Mesenchymal stem cell (in vitro differentiated cells and primary cell): ENCODE measurements at regions not wholly inside any gene's neighbourhood (a gene's known extent, or its start where the extent isn't known, plus 50 kb on each side); places are given as distances from the start of the nearest gene placed in this dataset.
A peak's percentile ranks its signal among the peaks of the same experiment; 100 is the strongest.

Source experiments
- DNase-seq: peaks from one replicate; pipeline ENCODE4 v3.0.0-alpha.2; 2013
- H2AFZ ChIP-seq: one replicate; pipeline ENCODE4 v1.6.1; 2013; ENCODE audit warnings: low read depth, mild to moderate bottlenecking, control low read depth, inconsistent platforms, low read length, moderate library complexity
- H2AK5ac ChIP-seq: 2 replicates; pipeline ENCODE4 v1.6.1; 2013; ENCODE audit warnings: low read length, moderate library complexity, mild to moderate bottlenecking, inconsistent platforms; ENCODE audit not compliant: severe bottlenecking
- H2BK120ac ChIP-seq: one replicate; pipeline ENCODE4 v1.6.1; 2013; ENCODE audit warnings: low read depth, mild to moderate bottlenecking, inconsistent platforms, low read length, moderate library complexity
- H2BK12ac ChIP-seq, 2 experiments: one replicate each; pipeline ENCODE4 v1.6.1; 2013; ENCODE audit warnings: inconsistent platforms in 2 of 2, low read length in 2 of 2, mild to moderate bottlenecking in 2 of 2, moderate library complexity in 2 of 2, control low read depth in 1 of 2
- H2BK15ac ChIP-seq: one replicate; pipeline ENCODE4 v1.6.1; 2013; ENCODE audit warnings: mild to moderate bottlenecking, low read depth, inconsistent platforms; ENCODE audit not compliant: poor library complexity, severe bottlenecking
- H2BK5ac ChIP-seq: 2 replicates; pipeline ENCODE4 v1.6.1; 2013; ENCODE audit warnings: low read depth, mild to moderate bottlenecking, low read length, control low read depth, inconsistent platforms; ENCODE audit not compliant: poor library complexity, severe bottlenecking
- H3K14ac ChIP-seq, 2 experiments: one replicate each; pipeline ENCODE4 v1.6.1; 2013; ENCODE audit warnings: inconsistent platforms in 2 of 2, low read length in 2 of 2, control low read depth in 1 of 2, mild to moderate bottlenecking in 1 of 2, moderate library complexity in 1 of 2
- H3K18ac ChIP-seq, 2 experiments: one replicate each; pipeline ENCODE4 v1.6.1; 2013; ENCODE audit warnings: inconsistent platforms in 2 of 2, low read length in 2 of 2, control low read depth in 1 of 2, low read depth in 1 of 2, mild to moderate bottlenecking in 1 of 2
- H3K23ac ChIP-seq, 2 experiments: one replicate each; pipeline ENCODE4 v1.6.1; 2013; ENCODE audit warnings: inconsistent platforms in 2 of 2, low read length in 2 of 2, mild to moderate bottlenecking in 2 of 2, moderate library complexity in 2 of 2, control low read depth in 1 of 2
- H3K27ac ChIP-seq: 2 replicates; pipeline ENCODE4 v1.5.1; 2013; ENCODE audit warnings: mild to moderate bottlenecking, moderate library complexity, low read length, control low read depth, inconsistent platforms; ENCODE audit not compliant: poor library complexity, severe bottlenecking
- H3K27me3 ChIP-seq, 2 experiments: 2 replicates each; pipeline versions ENCODE4 v1.6.1 to v1.7.0; 2013; ENCODE audit warnings: low read length in 2 of 2, mild to moderate bottlenecking in 2 of 2, moderate library complexity in 2 of 2, control low read depth in 1 of 2, inconsistent platforms in 1 of 2; ENCODE audit not compliant: control insufficient read depth in 1 of 2, insufficient read depth in 1 of 2
- H3K36me3 ChIP-seq, 2 experiments: 2 replicates each; pipeline versions ENCODE4 v1.6.1 to v1.7.0; 2013; ENCODE audit warnings: low read length in 2 of 2, control low read depth in 1 of 2, inconsistent platforms in 1 of 2, low read depth in 1 of 2, mild to moderate bottlenecking in 1 of 2; ENCODE audit not compliant: insufficient read depth in 2 of 2, control insufficient read depth in 1 of 2
- H3K4ac ChIP-seq, 2 experiments: one replicate each; pipeline ENCODE4 v1.6.1; 2013; ENCODE audit warnings: inconsistent platforms in 2 of 2, low read length in 2 of 2, mild to moderate bottlenecking in 2 of 2, moderate library complexity in 2 of 2, control low read depth in 1 of 2, low read depth in 1 of 2
- H3K4me1 ChIP-seq: 2 replicates; pipeline ENCODE4 v1.6.1; 2013; ENCODE audit warnings: low read depth, low read length, control low read depth; ENCODE audit not compliant: control insufficient read depth, insufficient read depth
- H3K4me2 ChIP-seq: 2 replicates; pipeline ENCODE4 v1.6.1; 2013; ENCODE audit warnings: low read length, mild to moderate bottlenecking, inconsistent platforms; ENCODE audit not compliant: poor library complexity, severe bottlenecking
- H3K4me3 ChIP-seq, 2 experiments: 2 replicates each; pipeline versions ENCODE4 v1.5.1 to v1.7.0; 2013; ENCODE audit warnings: low read length in 2 of 2, mild to moderate bottlenecking in 2 of 2, control low read depth in 1 of 2, low read depth in 1 of 2; ENCODE audit not compliant: insufficient read depth in 1 of 2
- H3K79me1 ChIP-seq: replicated peaks from 2 replicates; pipeline ENCODE4 v1.6.1; 2013; ENCODE audit warnings: mild to moderate bottlenecking, control low read depth, low read length, inconsistent platforms; ENCODE audit not compliant: poor library complexity, severe bottlenecking
- H3K9ac ChIP-seq: 2 replicates; pipeline ENCODE4 v1.7.0; 2013; ENCODE audit warnings: mild to moderate bottlenecking, low read length, moderate library complexity
- H3K9me3 ChIP-seq: 2 replicates; pipeline ENCODE4 v1.7.0; 2013; ENCODE audit warnings: mild to moderate bottlenecking, low read length; ENCODE audit not compliant: control insufficient read depth
- H4K8ac ChIP-seq: one replicate; pipeline ENCODE4 v1.6.1; 2013; ENCODE audit warnings: inconsistent platforms, mild to moderate bottlenecking, low read length, moderate library complexity
- H4K91ac ChIP-seq: one replicate; pipeline ENCODE4 v1.6.1; 2013; ENCODE audit warnings: mild to moderate bottlenecking, low read length, inconsistent platforms
- WGBS: methylation state at CpG from one replicate; pipeline ENCODE4 v1.1.7; 2013; ENCODE audit warnings: mixed read lengths; 5-methylcytosine and 5-hydroxymethylcytosine counted together

DNA sequence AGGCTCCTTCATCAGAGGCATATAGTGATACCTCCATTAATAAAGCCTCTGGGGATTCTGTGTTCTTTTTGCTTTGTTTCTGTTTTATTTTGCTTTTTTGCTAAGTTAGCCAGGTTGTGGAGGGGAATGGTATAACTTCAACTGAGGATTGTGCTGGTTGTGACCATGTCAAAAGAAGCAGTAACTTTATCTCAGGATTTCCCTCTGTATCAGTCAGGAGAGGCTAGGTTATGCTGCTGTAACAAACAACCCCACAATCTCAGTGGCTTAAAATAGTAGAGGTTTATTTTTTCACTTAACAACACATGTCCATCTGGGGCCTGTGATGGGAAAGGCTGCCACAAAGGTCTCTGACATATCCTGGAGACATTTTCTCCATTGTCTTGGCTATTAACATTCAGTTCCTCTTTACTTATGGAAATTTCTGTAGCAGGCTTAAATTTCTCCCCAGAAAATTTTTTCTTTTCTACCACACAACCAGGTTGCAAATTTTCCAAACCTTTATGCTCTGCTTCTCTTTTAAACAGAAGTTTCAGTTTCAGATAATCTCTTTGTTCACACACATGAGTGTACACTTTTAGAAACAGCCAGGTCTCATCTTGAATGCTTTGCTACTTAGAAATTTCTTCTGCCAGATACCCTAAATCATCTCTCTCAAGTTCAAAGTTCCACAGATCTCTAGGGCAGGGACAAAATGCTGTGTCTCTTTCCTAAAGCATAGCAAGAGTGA is 64.7 kb downstream of the UCHL1 start:
- Histone ChIP-seq H3K27ac (no peak overlapping the region), H3K23ac (no peak overlapping the region), H3K9ac (no peak overlapping the region), H3K79me1 (no peaks in the 10 kb centered on the region), H3K27me3 (peaks cover 0 to 8% of the 10 kb centered on the region in 2 experiments), H3K9me3 (no peaks in the 10 kb centered on the region), H3K14ac (no peak overlapping the region), H3K4me1 (no peaks in the 10 kb centered on the region), H2AK5ac (no peak overlapping the region), H4K8ac (no peak overlapping the region), H3K4me3 (no peak overlapping the region), H2BK12ac (no peak overlapping the region), H3K36me3 (no peaks in the 10 kb centered on the region), H2AFZ (no peak overlapping the region), H2BK5ac (no peak overlapping the region), H3K4ac (no peak overlapping the region), H3K4me2 (no peak overlapping the region), H2BK120ac (no peak overlapping the region), H3K18ac (no peak overlapping the region), H2BK15ac (no peak overlapping the region), H4K91ac (no peak overlapping the region)
- no peak for DNase-seq

DNA sequence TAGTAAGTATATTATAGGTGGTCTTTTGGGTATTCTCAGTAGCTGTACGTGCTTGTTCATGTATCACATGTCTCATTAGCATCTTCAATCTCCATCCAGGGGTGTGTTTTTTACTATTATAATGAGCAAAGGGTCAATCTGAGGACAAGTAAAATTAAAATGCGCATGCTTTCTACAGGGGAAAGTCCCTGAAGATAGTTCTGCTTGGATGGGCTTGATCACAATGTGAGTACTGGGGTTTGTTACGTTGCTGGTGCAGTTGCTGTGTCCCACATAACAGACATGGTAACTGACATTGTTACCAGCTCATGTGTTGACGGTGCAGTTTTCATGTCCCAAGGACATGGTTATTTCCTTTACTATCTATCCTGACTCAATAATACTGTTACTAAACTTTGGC is 65.9 kb downstream of the UCHL1 start:
- Histone ChIP-seq H2BK120ac (no peak overlapping the region), H3K27me3 (peaks cover 0 to 8% of the 10 kb centered on the region in 2 experiments), H3K18ac (no peak overlapping the region), H3K79me1 (no peaks in the 10 kb centered on the region), H3K36me3 (no peaks in the 10 kb centered on the region), H3K4me1 (no peaks in the 10 kb centered on the region), H3K4ac (no peak overlapping the region), H3K14ac (no peak overlapping the region), H3K9me3 (no peaks in the 10 kb centered on the region), H3K9ac (no peak overlapping the region), H2BK15ac (no peak overlapping the region), H2AK5ac (no peak overlapping the region), H3K4me3 (no peak overlapping the region), H2BK12ac (no peak overlapping the region), H2BK5ac (no peak overlapping the region), H2AFZ (no peak overlapping the region), H3K27ac (no peak overlapping the region), H4K8ac (no peak overlapping the region), H3K23ac (no peak overlapping the region), H4K91ac (no peak overlapping the region), H3K4me2 (no peak overlapping the region)
- no peak for DNase-seq
- WGBS, result 97% methylated on average over 2 of the region's 4 CpGs

DNA sequence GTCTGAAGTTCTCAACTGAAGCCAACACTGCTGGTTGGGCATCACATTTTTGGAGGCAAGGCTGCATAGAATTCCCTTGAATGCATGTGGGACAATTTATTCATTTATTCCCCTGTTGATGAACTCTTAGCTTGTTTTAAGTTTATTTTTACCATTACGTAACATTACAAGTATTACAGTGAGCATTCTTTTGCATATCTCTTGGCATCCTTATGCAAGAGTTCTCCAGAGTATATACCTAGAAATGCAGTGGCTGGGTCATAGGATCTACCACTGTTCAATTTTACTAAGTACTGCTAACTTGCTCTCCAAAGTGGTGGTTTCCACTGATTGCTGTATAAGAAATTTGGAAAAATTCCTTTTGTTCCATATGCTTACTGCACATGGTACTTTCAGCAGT is 66.5 kb downstream of the UCHL1 start:
- H4K91ac ChIP-seq, result no peak overlapping the region
- no peak overlapping the region for H2AFZ ChIP-seq
- no peak overlapping the region for H3K14ac ChIP-seq
- H3K27ac ChIP-seq, result no peak overlapping the region
- DNase-seq, result no peak
- H3K4me1 ChIP-seq, result no peaks in the 10 kb centered on the region
- no peak overlapping the region for H2BK120ac ChIP-seq
- H4K8ac ChIP-seq, result no peak overlapping the region
- H3K27me3 ChIP-seq, result peaks cover 0 to 5% of the 10 kb centered on the region in 2 experiments
- no peak overlapping the region for H3K4me2 ChIP-seq
- H3K23ac ChIP-seq, result no peak overlapping the region
- H2BK12ac ChIP-seq, result no peak overlapping the region
- H3K9ac ChIP-seq, result no peak overlapping the region
- H2BK5ac ChIP-seq, result no peak overlapping the region
- H3K79me1 ChIP-seq, result no peaks in the 10 kb centered on the region
- no peak overlapping the region for H3K4me3 ChIP-seq
- H2BK15ac ChIP-seq, result no peak overlapping the region
- H2AK5ac ChIP-seq, result no peak overlapping the region
- H3K18ac ChIP-seq, result no peak overlapping the region
- H3K4ac ChIP-seq, result no peak overlapping the region
- H3K36me3 ChIP-seq, result no peaks in the 10 kb centered on the region
- 83% methylated on average over 1 of the region's 1 CpG for WGBS
- H3K9me3 ChIP-seq, result no peaks in the 10 kb centered on the region

DNA sequence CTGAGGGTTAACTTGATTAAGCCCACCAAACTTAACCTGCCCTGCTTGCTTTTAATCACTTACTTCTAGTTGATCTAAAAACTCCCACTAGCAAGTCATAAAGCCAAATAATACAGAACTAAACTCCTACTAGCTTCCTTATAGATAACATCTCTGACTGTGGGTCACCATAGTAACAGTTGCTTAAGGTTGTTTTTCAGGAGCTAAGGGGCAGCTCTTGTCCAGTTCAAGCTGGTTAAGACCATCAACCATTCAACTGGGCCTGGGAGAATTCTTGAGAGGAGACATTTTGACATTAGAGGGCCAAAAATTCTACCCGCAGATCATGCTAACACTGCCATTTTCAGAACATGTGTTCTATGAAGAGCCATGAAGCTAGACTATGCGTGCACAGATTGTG is 67.0 kb downstream of the UCHL1 start:
- Histone ChIP-seq H2BK15ac (no peak overlapping the region), H3K36me3 (no peaks in the 10 kb centered on the region), H3K23ac (no peak overlapping the region), H3K18ac (peak overlapping the region in 1 of 2 experiments; percentile 17), H3K14ac (no peak overlapping the region), H2BK5ac (no peak overlapping the region), H3K4me3 (no peak overlapping the region), H2BK12ac (no peak overlapping the region), H2AFZ (no peak overlapping the region), H3K4ac (no peak overlapping the region), H3K4me2 (no peak overlapping the region), H2AK5ac (no peak overlapping the region), H3K4me1 (no peaks in the 10 kb centered on the region), H3K27me3 (peaks cover 0 to under 1% of the 10 kb centered on the region in 2 experiments), H3K9me3 (no peaks in the 10 kb centered on the region), H4K91ac (no peak overlapping the region), H3K79me1 (no peaks in the 10 kb centered on the region), H3K27ac (no peak overlapping the region), H2BK120ac (no peak overlapping the region), H4K8ac (no peak overlapping the region), H3K9ac (no peak overlapping the region)
- peak; percentile 35 for DNase-seq
- WGBS, result 94% methylated on average over 2 of the region's 2 CpGs
